ENCODE measurements at regions not wholly inside any gene's neighbourhood (a gene's known extent, or its start where the extent isn't known, plus 50 kb on each side); places are given as distances from the start of the nearest gene placed in this dataset.

DNA sequence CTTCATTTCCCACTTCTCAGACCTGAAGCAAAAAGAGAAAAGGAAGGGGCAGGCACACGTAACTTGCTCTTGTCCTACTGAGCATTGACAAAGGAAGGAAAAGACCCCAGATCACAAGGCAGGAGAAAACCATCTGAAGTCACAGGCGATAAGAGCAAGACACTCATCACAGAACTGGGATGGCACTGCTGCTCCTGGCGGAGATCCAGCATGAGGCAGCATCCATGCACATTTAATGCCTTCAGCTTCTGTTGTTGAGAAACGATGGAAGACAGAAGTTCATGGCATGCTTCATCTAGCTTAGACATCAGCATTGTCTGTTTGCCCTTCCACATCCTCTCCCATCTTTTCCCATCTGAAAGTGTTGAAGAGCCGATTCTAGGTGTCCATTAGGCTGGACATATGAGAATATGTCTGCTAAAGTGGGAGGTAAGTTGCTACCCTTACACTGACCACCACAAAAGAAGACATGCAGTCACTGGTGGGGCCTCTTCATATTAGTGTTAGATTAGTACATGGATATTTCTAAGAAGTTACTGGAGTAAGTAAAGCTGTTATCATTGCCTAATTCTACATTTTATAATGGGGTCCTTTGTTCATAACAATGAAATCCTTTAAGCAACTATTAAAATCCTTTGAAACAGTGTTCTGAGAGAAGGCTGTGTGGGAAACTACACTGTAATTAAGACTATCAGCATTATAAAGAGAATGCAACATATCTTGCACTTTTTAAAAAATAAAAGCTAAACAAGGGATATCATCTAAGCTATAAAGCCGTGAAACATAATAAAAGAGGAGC, 618.5 kb downstream of the C6orf118 start:
- WGBS, result 89% methylated on average over 6 of the region's 6 CpGs
- H3K9me3 ChIP-seq, result no peaks in the 10 kb centered on the region
- H3K27me3 ChIP-seq, result no peaks in the 10 kb centered on the region
- H3K4me1 ChIP-seq, result no peaks in the 10 kb centered on the region
- H3K4me3 ChIP-seq, result no peak overlapping the region
- TF ChIP-seq POLR2A (IDR thresholded peaks at IDR 0.05; ENCODE audit: low read depth) (no peak), EP300 (IDR thresholded peaks at IDR 0.05) (no peak), POLR2AphosphoS5 (IDR thresholded peaks at IDR 0.05) (no peak)
- TF ChIP-seq, protein P1, sequence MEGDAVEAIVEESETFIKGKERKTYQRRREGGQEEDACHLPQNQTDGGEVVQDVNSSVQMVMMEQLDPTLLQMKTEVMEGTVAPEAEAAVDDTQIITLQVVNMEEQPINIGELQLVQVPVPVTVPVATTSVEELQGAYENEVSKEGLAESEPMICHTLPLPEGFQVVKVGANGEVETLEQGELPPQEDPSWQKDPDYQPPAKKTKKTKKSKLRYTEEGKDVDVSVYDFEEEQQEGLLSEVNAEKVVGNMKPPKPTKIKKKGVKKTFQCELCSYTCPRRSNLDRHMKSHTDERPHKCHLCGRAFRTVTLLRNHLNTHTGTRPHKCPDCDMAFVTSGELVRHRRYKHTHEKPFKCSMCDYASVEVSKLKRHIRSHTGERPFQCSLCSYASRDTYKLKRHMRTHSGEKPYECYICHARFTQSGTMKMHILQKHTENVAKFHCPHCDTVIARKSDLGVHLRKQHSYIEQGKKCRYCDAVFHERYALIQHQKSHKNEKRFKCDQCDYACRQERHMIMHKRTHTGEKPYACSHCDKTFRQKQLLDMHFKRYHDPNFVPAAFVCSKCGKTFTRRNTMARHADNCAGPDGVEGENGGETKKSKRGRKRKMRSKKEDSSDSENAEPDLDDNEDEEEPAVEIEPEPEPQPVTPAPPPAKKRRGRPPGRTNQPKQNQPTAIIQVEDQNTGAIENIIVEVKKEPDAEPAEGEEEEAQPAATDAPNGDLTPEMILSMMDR (IDR thresholded peaks at IDR 0.05), result no peak
- intact Hi-C loops (cut with DNase I), result no loop called here
- no peak overlapping the region for H3K27ac ChIP-seq (replicated peaks in 1 of 4)
- H3K36me3 ChIP-seq, result no peaks in the 10 kb centered on the region
- DNase-seq (ENCODE audit: extremely low spot score), result no peak

DNA sequence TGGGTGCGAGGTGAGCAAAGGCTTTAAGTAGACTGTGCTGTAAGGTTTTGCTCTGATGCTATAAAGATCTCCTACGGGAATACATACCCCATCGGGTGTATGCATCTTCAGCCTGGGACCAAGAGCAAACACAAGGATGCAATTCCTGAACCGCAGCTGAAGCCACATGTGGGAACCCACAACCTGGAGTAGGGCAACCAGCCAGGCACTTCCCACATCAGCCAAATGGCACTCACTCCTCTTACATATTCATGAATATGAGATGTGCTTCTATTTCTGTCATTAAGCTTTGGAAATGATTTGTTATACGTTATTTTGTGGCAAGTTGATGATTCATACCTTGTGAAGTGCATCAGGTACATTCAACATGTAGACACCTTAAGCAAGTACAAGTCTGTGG, 619.2 kb downstream of the C6orf118 start:
- H3K4me3 ChIP-seq, result no peak overlapping the region
- WGBS, result 76% methylated on average over 5 of the region's 5 CpGs
- no peaks in the 10 kb centered on the region for H3K36me3 ChIP-seq
- no peaks in the 10 kb centered on the region for H3K9me3 ChIP-seq
- intact Hi-C loops (cut with DNase I), result no loop called here
- no peaks in the 10 kb centered on the region for H3K27me3 ChIP-seq
- no peaks in the 10 kb centered on the region for H3K4me1 ChIP-seq
- DNase-seq (ENCODE audit: extremely low spot score), result no peak
- no peak overlapping the region for H3K27ac ChIP-seq (replicated peaks in 1 of 4)
- TF ChIP-seq POLR2AphosphoS5 (IDR thresholded peaks at IDR 0.05), result no peak
- TF ChIP-seq, protein P1 (IDR thresholded peaks at IDR 0.05), result no peak
- no peak for TF ChIP-seq EP300 (IDR thresholded peaks at IDR 0.05)
- TF ChIP-seq POLR2A (IDR thresholded peaks at IDR 0.05; ENCODE audit: low read depth), result no peak

- Histone ChIP-seq H3K36me3 (no peaks in the 10 kb centered on the region), H3K9me3 (no peaks in the 10 kb centered on the region), H3K27ac (replicated peaks in 1 of 4) (no peak overlapping the region), H3K4me3 (no peak overlapping the region), H3K27me3 (no peaks in the 10 kb centered on the region), H3K4me1 (no peaks in the 10 kb centered on the region)
- intact Hi-C loops (cut with DNase I), result no loop called here
- 48% methylated on average over 6 of the region's 6 CpGs for WGBS
- TF ChIP-seq POLR2AphosphoS5 (IDR thresholded peaks at IDR 0.05), result no peak
- TF ChIP-seq EP300 (IDR thresholded peaks at IDR 0.05), result no peak
- TF ChIP-seq, protein P1 (IDR thresholded peaks at IDR 0.05), result no peak
- no peak for TF ChIP-seq POLR2A (IDR thresholded peaks at IDR 0.05; ENCODE audit: low read depth)
- no peak for DNase-seq (ENCODE audit: extremely low spot score)
These were observed 644.1 kb downstream of the C6orf118 start for GRCh38 chr6:164665328-164665727.

GRCh38 chr6:164663634-164664033, 645.8 kb downstream of the C6orf118 start:
- Histone ChIP-seq H3K4me3 (no peak overlapping the region), H3K27me3 (no peaks in the 10 kb centered on the region), H3K4me1 (no peaks in the 10 kb centered on the region), H3K9me3 (no peaks in the 10 kb centered on the region), H3K27ac (replicated peaks in 1 of 4) (no peak overlapping the region), H3K36me3 (no peaks in the 10 kb centered on the region)
- no peak for TF ChIP-seq POLR2A (IDR thresholded peaks at IDR 0.05; ENCODE audit: low read depth)
- TF ChIP-seq POLR2AphosphoS5 (IDR thresholded peaks at IDR 0.05), result no peak
- TF ChIP-seq, protein P1 (IDR thresholded peaks at IDR 0.05), result no peak
- TF ChIP-seq EP300 (IDR thresholded peaks at IDR 0.05), result no peak
- 94% methylated on average over 5 of the region's 5 CpGs for WGBS
- DNase-seq (ENCODE audit: extremely low spot score), result no peak
- intact Hi-C loops (cut with DNase I), result no loop called here

GRCh38 chr6:164661716-164662115, 647.7 kb downstream of the C6orf118 start:
- TF ChIP-seq EP300 (IDR thresholded peaks at IDR 0.05) (no peak), POLR2AphosphoS5 (IDR thresholded peaks at IDR 0.05) (no peak), POLR2A (IDR thresholded peaks at IDR 0.05; ENCODE audit: low read depth) (no peak)
- TF ChIP-seq, protein P1 (IDR thresholded peaks at IDR 0.05), result no peak
- WGBS, result 74% methylated on average over 3 of the region's 3 CpGs
- intact Hi-C loops (cut with DNase I), result no loop called here

More at GRCh38 chr6:164661716-164662115, 647.7 kb downstream of the C6orf118 start:
- Histone ChIP-seq H3K27ac (replicated peaks in 1 of 4) (no peak overlapping the region), H3K27me3 (no peaks in the 10 kb centered on the region), H3K4me3 (no peak overlapping the region), H3K36me3 (no peaks in the 10 kb centered on the region), H3K9me3 (no peaks in the 10 kb centered on the region), H3K4me1 (no peaks in the 10 kb centered on the region)
- no peak for DNase-seq (ENCODE audit: extremely low spot score)

Data from esophagus muscularis mucosa (tissue), 4 donors.